HT1080 (cell line): ENCODE measurements at regions not wholly inside any gene's neighbourhood (a gene's known extent, or its start where the extent isn't known, plus 50 kb on each side); places are given as distances from the start of the nearest gene placed in this dataset.

Source experiments
- DNase-seq: peaks from one replicate; pipeline ENCODE4 v3.0.0-alpha.2; 2015; ENCODE audit warnings: low read depth

DNA sequence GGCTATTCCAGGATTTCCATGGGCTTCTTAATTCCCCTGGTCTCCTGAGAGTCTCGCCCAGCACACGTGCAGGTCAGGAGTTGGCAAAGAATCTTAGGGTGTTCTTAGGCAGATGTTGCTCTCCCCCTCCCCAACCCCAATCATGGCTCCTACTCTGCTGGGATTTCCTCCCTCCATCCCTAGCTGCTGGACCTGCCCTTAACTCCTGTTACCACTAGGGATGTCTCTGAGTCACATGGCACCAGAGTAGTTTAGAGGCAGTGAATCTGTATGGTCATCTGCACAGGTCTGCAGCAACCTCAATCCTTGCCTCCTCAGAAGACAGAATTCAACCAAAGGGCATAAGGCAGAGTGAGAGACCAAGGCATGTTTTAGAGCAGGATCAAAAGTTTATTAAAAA is 51.8 kb upstream of the CHST3 start:
- peak; percentile 25 for DNase-seq

GRCh38 chr10:71911296-71911953 is 52.8 kb upstream of the CHST3 start:
- DNase-seq = peak; percentile 29

GRCh38 chr10:71909399-71910083 is 54.7 kb upstream of the CHST3 start:
- DNase-seq = no peak

GRCh38 chr10:71908998-71909397 is 55.2 kb upstream of the CHST3 start:
- no peak for DNase-seq

- DNase-seq = no peak
These were observed 54.1 kb upstream of the PSAP start for GRCh38 chr10:71905164-71905563.

GRCh38 chr10:71903636-71904250 is 52.7 kb upstream of the PSAP start:
- DNase-seq = peak; percentile 25

DNA sequence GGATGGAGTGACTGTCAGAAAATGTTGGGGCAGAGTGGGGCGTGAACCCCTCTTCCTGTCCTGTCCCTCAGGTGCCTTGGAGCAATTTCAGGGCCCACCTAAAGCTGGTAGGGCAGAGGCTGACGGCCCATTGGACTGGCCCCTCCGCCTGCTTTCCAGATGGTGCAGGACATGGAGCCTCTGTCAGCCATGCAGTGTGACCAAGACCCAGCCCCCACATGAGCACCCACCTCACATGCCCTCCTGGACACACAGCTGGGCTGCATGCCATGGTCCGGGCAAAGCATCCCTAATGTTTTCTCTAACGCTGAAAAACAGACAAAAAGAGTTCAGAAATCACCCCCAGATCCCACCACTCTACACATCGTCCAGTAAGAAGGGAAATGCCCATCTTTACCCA is 51.3 kb upstream of the PSAP start:
- DNase-seq = no peak
